Colonic mucosa (tissue), 4 donors: ENCODE measurements at regions not wholly inside any gene's neighbourhood (a gene's known extent, or its start where the extent isn't known, plus 50 kb on each side); places are given as distances from the start of the nearest gene placed in this dataset.
"Not testable (repeated sequence)": the region's sequence is repeated elsewhere in the genome, so short reads cannot be mapped to it uniquely, and the experiment has no call there.

Experiments
- DNase-seq: peaks from one replicate; pipeline ENCODE4 v3.0.0-alpha.2; 2020
- H3K27ac ChIP-seq: fragments of 200-600 bp; one replicate; pipeline ENCODE4 v1.8.0; 2021
- H3K27me3 ChIP-seq: fragments of 200-600 bp; one replicate; pipeline ENCODE4 v1.8.0; 2021
- H3K36me3 ChIP-seq: fragments of 200-600 bp; one replicate; pipeline ENCODE4 v1.8.0; 2021
- H3K4me1 ChIP-seq: fragments of 200-600 bp; one replicate; pipeline ENCODE4 v1.8.0; 2021; ENCODE audit warnings: mild to moderate bottlenecking
- H3K4me3 ChIP-seq: fragments of 200-600 bp; one replicate; pipeline ENCODE4 v1.8.0; 2021
- H3K9ac ChIP-seq, 2 donors: one replicate each; pipeline ENCODE4 v1.7.0; 2013; ENCODE audit warnings: control low read depth in 2 of 2, low read depth in 2 of 2, low read length in 2 of 2
- H3K9me3 ChIP-seq: fragments of 200-600 bp; one replicate; pipeline ENCODE4 v1.8.0; 2021
- intact Hi-C: fragments of 100-400 bp; cut with DNase I; formaldehyde crosslinking; loops from one replicate; pipeline ENCODE4 v1.14.1; 2022
- TF ChIP-seq, protein P1 (sequence below): fragments of 200-600 bp; IDR thresholded peaks from one replicate; pipeline ENCODE4 v1.8.0; 2022; ENCODE audit warnings: antibody characterized with exemption, mild to moderate bottlenecking
- donor health status: healthy.
- donor health status: DM: no; HTN: no; CAD: no.
- donor health status: DM: no; HTN: no; CAD: no.

DNA sequence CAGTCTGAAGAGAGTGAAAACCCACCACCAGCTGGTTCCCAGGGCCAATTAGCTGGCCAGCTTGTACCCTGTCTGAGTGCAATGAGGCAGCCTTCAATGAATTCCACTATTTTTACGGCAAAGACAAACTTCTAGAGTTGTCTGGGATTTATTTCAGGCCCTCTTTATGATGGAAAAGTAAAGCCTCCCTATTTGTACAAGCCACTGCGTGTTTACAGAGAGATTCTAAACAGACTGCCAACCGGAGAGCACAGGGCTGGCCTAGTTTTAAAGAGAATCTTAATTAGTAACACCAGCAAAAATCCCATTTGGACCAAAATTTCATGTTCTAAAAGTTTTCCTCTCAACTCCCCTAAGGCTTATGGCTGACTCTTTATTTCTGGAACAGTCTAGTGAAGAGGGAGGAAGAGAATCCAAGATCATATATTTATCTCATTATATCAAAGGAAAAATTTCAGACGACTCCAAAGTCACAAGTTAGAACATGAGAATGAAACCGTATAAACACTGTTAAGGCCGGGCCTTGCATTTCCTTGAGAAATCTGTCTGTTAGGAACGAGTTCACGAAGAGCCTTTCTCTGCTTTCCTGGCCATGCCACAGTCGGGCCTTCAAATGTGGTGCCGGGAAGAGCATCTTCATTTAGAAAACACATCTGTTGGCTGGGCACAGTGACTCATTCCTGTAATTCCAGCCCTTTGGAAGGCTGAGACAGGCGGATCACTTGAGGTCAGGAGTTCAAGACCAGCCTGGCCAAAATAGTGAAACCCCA is 724.6 kb upstream of the NRP1 start:
- no peak overlapping the region for H3K4me3 ChIP-seq
- no peak overlapping the region for H3K9ac ChIP-seq
- no peaks in the 10 kb centered on the region for H3K36me3 ChIP-seq
- intact Hi-C loops, result no loop called here
- TF ChIP-seq, protein P1, sequence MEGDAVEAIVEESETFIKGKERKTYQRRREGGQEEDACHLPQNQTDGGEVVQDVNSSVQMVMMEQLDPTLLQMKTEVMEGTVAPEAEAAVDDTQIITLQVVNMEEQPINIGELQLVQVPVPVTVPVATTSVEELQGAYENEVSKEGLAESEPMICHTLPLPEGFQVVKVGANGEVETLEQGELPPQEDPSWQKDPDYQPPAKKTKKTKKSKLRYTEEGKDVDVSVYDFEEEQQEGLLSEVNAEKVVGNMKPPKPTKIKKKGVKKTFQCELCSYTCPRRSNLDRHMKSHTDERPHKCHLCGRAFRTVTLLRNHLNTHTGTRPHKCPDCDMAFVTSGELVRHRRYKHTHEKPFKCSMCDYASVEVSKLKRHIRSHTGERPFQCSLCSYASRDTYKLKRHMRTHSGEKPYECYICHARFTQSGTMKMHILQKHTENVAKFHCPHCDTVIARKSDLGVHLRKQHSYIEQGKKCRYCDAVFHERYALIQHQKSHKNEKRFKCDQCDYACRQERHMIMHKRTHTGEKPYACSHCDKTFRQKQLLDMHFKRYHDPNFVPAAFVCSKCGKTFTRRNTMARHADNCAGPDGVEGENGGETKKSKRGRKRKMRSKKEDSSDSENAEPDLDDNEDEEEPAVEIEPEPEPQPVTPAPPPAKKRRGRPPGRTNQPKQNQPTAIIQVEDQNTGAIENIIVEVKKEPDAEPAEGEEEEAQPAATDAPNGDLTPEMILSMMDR, result no peak
- H3K4me1 ChIP-seq, result no peaks in the 10 kb centered on the region
- DNase-seq, result no peak
- H3K27me3 ChIP-seq, result no peaks in the 10 kb centered on the region
- no peak overlapping the region for H3K27ac ChIP-seq
- H3K9me3 ChIP-seq, result no peaks in the 10 kb centered on the region

DNA sequence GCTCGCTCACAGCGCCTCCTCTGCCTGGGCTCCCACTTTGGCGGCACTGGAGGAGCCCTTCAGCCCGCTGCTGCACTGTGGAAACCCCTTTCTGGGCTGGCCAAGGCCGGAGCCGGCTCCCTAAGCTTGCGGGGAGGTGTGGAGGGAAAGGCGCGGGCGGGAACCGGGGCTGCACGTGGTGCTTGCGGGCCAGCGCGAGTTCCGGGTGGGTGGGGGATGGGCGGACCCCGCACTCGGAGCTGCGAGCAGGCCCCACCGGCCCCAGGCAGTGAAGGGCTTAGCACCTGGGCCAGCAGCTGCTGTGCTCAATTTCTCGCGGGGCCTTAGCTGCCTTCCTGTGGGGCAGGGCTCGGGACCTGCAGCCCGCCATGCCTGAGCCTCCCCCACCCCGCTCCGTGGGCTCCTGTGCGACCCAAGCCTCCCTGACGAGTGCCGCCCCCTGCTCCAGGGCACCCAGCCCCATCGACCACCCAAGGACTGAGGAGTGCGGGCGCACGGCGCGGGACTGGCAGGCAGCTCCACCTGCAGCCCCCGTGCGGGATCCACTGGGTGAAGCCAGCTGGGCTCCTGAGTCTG is 721.0 kb upstream of the NRP1 start:
- H3K36me3 ChIP-seq, intact Hi-C loops, H3K4me1 ChIP-seq, H3K27me3 ChIP-seq, H3K9ac ChIP-seq, H3K27ac ChIP-seq, H3K9me3 ChIP-seq, H3K4me3 ChIP-seq, DNase-seq: not testable (repeated sequence)

DNA sequence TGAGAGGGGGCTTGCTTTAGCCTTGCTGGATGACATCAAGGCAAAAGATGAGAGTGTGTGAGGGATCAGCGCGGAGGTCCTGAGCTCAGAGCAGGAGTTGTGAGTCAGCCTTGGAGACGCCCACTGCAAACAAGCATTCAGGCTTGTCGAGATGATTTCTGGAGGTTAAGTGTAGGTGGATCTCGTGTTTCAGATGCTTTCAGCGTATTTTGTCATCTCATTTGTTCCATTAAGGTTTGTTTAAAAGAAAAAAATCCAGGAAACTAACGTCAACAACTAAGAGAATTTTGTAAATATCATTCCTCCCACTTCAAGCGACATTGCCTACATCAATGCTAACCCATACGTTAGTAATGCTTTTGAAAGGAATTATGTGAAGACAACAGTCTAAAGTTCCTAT is 715.4 kb upstream of the NRP1 start:
- Histone ChIP-seq H3K9me3 (no peaks in the 10 kb centered on the region), H3K4me3 (no peak overlapping the region), H3K36me3 (no peaks in the 10 kb centered on the region), H3K9ac (no peak overlapping the region), H3K27me3 (no peaks in the 10 kb centered on the region), H3K4me1 (no peaks in the 10 kb centered on the region), H3K27ac (no peak overlapping the region)
- DNase-seq, result no peak
- intact Hi-C loops, result no loop called here
- TF ChIP-seq, protein P1, result no peak

DNA sequence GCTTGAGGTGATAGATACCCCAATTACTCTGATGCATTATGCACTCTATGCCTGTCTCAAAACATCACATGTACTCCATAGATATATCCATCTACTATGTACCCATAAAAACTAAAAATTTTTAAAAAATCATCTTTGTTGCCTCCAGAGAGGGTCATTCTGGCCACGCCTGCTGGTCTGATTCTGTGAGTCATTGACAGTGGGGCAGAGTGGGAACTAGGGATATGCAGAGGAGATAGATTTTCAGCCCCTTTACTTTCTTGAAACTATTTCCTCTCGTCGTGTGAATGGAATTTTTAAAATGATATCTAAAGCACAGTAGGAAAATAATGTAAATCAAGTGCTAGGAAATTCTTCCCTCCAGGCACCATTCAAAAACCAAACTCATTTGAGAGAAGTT is 715.0 kb upstream of the NRP1 start:
- TF ChIP-seq, protein P1, result no peak
- intact Hi-C loops, result no loop called here
- Histone ChIP-seq H3K4me3 (no peak overlapping the region), H3K36me3 (no peaks in the 10 kb centered on the region), H3K4me1 (no peaks in the 10 kb centered on the region), H3K27ac (no peak overlapping the region), H3K9ac (no peak overlapping the region), H3K27me3 (no peaks in the 10 kb centered on the region), H3K9me3 (no peaks in the 10 kb centered on the region)
- DNase-seq, result no peak

DNA sequence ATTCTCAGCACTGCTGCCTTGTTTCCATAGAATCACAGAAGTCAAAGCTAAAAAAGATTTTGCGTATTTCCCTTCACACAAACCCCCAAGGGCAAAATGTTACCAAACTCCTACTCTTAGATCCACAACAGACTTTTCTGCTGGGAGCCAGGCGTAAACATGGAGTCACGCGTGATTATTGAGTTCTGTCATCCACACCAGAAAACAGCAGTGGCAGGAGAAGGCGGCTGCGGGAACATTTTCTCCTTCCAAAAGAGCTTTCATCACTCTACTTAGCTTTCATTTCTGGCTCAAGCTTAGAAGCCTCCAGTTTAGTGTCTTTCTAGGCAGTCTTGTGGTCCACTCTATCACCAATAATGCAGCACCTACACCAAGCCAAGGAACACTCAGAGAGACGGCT is 712.9 kb upstream of the NRP1 start:
- H3K27me3 ChIP-seq, result no peaks in the 10 kb centered on the region
- H3K9ac ChIP-seq, result no peak overlapping the region
- no peak for DNase-seq
- no peaks in the 10 kb centered on the region for H3K4me1 ChIP-seq
- H3K4me3 ChIP-seq, result no peak overlapping the region
- TF ChIP-seq, protein P1, result no peak
- intact Hi-C loops, result no loop called here
- no peak overlapping the region for H3K27ac ChIP-seq
- no peaks in the 10 kb centered on the region for H3K9me3 ChIP-seq
- H3K36me3 ChIP-seq, result no peaks in the 10 kb centered on the region

DNA sequence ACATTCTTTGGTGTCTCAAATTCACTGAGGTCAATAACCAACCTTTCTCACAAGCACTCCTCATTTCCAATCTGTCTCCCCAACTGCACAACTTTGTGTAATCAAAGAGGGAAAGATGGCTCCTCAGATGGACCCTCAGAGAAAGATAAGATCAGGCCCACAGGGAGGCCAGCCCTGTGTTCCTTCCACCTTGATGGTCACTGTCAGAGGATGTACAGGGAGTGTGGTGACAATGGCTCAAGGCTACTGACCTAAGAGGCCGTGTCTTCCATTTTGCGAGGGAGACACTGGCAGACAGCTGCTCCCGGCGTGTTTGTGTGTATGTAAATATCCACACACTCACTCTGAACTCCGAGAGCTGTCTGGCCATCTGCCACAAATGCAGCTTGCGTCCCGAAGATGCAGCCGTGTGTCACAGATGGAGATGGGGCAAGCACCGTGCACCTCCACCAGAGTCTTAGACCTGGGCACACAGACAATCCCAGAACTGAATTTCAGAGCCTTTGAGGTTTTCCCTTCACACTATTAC is 712.1 kb upstream of the NRP1 start:
- Histone ChIP-seq H3K36me3 (no peaks in the 10 kb centered on the region), H3K27ac (no peak overlapping the region), H3K27me3 (no peaks in the 10 kb centered on the region), H3K9me3 (no peaks in the 10 kb centered on the region), H3K4me1 (no peaks in the 10 kb centered on the region), H3K4me3 (no peak overlapping the region), H3K9ac (no peak overlapping the region)
- no peak for DNase-seq
- intact Hi-C loops, result no loop called here
- TF ChIP-seq, protein P1, result no peak
